Mesothelial cell of epicardium (in vitro differentiated cells): ENCODE measurements at regions not wholly inside any gene's neighbourhood (a gene's known extent, or its start where the extent isn't known, plus 50 kb on each side); places are given as distances from the start of the nearest gene placed in this dataset.

Source experiments
- DNase-seq, 2 experiments: peaks; one replicate each; pipeline ENCODE4 v3.0.0; 2021; ENCODE audit warnings: low spot score in 2 of 2; ENCODE audit not compliant: unreplicated experiment in 2 of 2
- H3K27ac Mint-ChIP-seq: 2 replicates; pipeline ENCODE4 v1.8.0; 2021; ENCODE audit warnings: mixed read lengths
- H3K27me3 Mint-ChIP-seq: 2 replicates; pipeline ENCODE4 v1.8.0; 2021; ENCODE audit warnings: low read depth, mixed read lengths
- H3K36me3 Mint-ChIP-seq: 2 replicates; pipeline ENCODE4 v1.8.0; 2021; ENCODE audit warnings: mixed read lengths
- H3K4me1 Mint-ChIP-seq: 2 replicates; pipeline ENCODE4 v1.8.0; 2021; ENCODE audit warnings: mixed read lengths
- H3K4me3 Mint-ChIP-seq: 2 replicates; pipeline ENCODE4 v1.8.0; 2021; ENCODE audit warnings: mild to moderate bottlenecking, moderate library complexity, mixed read lengths
- H3K9me3 Mint-ChIP-seq: 2 replicates; pipeline ENCODE4 v1.8.0; 2021; ENCODE audit warnings: mixed read lengths
- CTCF ChIP-seq: fragments of 200-600 bp; sonication (generic); IDR thresholded peaks from one replicate; pipeline ENCODE4 v1.5.0; 2021; ENCODE audit warnings: antibody characterized with exemption; ENCODE audit not compliant: unreplicated experiment

- no peak for TF ChIP-seq CTCF
- no peak overlapping the region for H3K4me3 Mint-ChIP-seq
- H3K27ac Mint-ChIP-seq, result no peak overlapping the region
- peaks cover 20% of the 10 kb centered on the region for H3K9me3 Mint-ChIP-seq
- H3K27me3 Mint-ChIP-seq, result no peaks in the 10 kb centered on the region
- H3K36me3 Mint-ChIP-seq, result no peaks in the 10 kb centered on the region
- no peak for DNase-seq
- peaks cover 24% of the 10 kb centered on the region for H3K4me1 Mint-ChIP-seq
Observed at GRCh38 chr12:20120403-20120725, 248.0 kb upstream of the PDE3A start.

GRCh38 chr12:20122274-20122673 is 246.1 kb upstream of the PDE3A start:
- Mint-ChIP-seq H3K36me3 (no peaks in the 10 kb centered on the region), H3K27ac (no peak overlapping the region), H3K4me3 (no peak overlapping the region), H3K4me1 (peaks cover 31% of the 10 kb centered on the region), H3K9me3 (peaks cover 8% of the 10 kb centered on the region), H3K27me3 (no peaks in the 10 kb centered on the region)
- no peak for DNase-seq
- TF ChIP-seq CTCF, result no peak

GRCh38 chr12:20123465-20123864 is 244.9 kb upstream of the PDE3A start:
- Mint-ChIP-seq H3K27ac (no peak overlapping the region), H3K4me3 (no peak overlapping the region), H3K27me3 (no peaks in the 10 kb centered on the region), H3K36me3 (no peaks in the 10 kb centered on the region), H3K4me1 (peaks cover 31% of the 10 kb centered on the region), H3K9me3 (no peaks in the 10 kb centered on the region)
- TF ChIP-seq CTCF, result no peak
- DNase-seq, result no peak

GRCh38 chr12:20125276-20125798 is 243.0 kb upstream of the PDE3A start:
- TF ChIP-seq CTCF, result no peak
- no peak for DNase-seq
- Mint-ChIP-seq H3K27ac (no peak overlapping the region), H3K36me3 (no peaks in the 10 kb centered on the region), H3K4me3 (no peak overlapping the region), H3K9me3 (no peaks in the 10 kb centered on the region), H3K27me3 (no peaks in the 10 kb centered on the region), H3K4me1 (peaks cover 26% of the 10 kb centered on the region)

GRCh38 chr12:20126601-20127000 is 241.7 kb upstream of the PDE3A start:
- peaks cover 23% of the 10 kb centered on the region for H3K4me1 Mint-ChIP-seq
- TF ChIP-seq CTCF, result no peak
- no peak overlapping the region for H3K4me3 Mint-ChIP-seq
- H3K27ac Mint-ChIP-seq, result no peak overlapping the region
- no peaks in the 10 kb centered on the region for H3K27me3 Mint-ChIP-seq
- no peaks in the 10 kb centered on the region for H3K36me3 Mint-ChIP-seq
- H3K9me3 Mint-ChIP-seq, result no peaks in the 10 kb centered on the region
- DNase-seq, result no peak

- Mint-ChIP-seq H3K4me1 (peaks cover 15% of the 10 kb centered on the region), H3K27ac (no peak overlapping the region), H3K36me3 (no peaks in the 10 kb centered on the region), H3K4me3 (no peak overlapping the region), H3K9me3 (no peaks in the 10 kb centered on the region), H3K27me3 (no peaks in the 10 kb centered on the region)
- TF ChIP-seq CTCF, result no peak
- no peak for DNase-seq
Observed at GRCh38 chr12:20127413-20127812, 240.9 kb upstream of the PDE3A start.
